GM12892 (cell line): ENCODE measurements at regions not wholly inside any gene's neighbourhood (a gene's known extent, or its start where the extent isn't known, plus 50 kb on each side); places are given as distances from the start of the nearest gene placed in this dataset.
"Not testable (repeated sequence)": the region's sequence is repeated elsewhere in the genome, so short reads cannot be mapped to it uniquely, and the experiment has no call there.

Experiments used
- DNase-seq: peaks from one replicate; pipeline ENCODE4 v3.0.0; 2011; ENCODE audit not compliant: insufficient read length
- FAIRE-seq: peaks from 2 replicates; lab custom pipeline; 2011; peaks lifted over from hg19 to GRCh38; lab: Jason Lieb, UNC
- POLR2A ChIP-seq: IDR thresholded peaks from 2 replicates; pipeline ENCODE4 v1.6.1; 2011; ENCODE audit warnings: low read depth, low read length, control low read depth
- POLR2AphosphoS5 ChIP-seq: IDR thresholded peaks from 2 replicates; pipeline ENCODE4 v1.6.1; 2011; ENCODE audit warnings: low read depth, low read length, control low read depth
- TAF1 ChIP-seq: IDR thresholded peaks from 2 replicates; pipeline ENCODE4 v1.6.1; 2011; ENCODE audit warnings: low read depth, mild to moderate bottlenecking, control low read depth, low read length, borderline replicate concordance

DNA sequence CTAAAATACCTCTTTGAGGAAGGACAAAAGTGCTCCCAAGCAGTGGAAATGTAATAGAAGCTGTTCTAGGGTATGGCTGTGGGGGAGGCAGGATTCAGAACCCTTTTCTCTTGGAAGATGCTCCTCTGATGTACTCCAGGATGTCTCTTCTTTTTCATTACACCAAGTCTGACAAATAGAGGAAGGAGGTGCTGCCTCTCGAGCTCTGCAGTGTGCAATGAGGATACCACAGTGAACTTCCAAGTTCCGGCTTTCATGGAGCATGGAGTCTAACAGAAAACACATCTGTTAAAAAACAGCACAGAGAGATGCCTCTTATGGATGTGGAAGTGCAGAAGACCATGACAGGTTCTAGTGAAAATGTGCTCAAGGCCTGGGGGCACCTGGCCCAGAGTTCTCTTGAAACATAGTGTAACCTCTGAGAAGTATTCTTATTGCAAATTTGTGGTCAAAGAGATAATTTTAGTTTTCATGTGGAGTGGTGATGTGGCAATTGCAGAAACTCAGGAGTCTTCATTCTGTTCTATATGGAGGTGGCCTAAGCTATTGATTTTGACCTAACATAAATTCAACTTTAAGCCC lies 362.0 kb upstream of the CITED2 start:
- no peak for DNase-seq
- FAIRE-seq = no peak

DNA sequence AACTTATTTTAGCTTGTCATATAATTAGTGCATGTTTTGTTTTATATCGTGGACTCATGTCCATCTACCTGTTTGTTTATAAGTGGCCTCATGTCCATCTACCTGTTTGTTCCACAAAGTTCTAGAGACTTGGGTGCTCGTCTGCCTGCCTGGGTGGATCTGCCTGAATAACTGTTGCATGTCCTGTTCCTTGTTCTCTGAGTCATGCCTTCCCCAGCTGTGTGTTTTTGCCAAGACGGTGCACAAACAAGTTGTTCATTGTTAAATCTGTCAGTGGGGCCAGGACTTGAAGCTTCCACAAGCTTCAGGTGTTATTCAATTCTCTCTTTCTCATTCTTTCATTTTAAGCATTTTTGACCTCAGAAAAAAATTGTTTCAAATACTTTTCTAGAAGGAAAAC lies 358.0 kb upstream of the CITED2 start:
- TF ChIP-seq POLR2A (no peak), POLR2AphosphoS5 (no peak), TAF1 (no peak)
- DNase-seq = no peak
- no peak for FAIRE-seq

More for the DNA sequence above, 362.0 kb upstream of the CITED2 start:
- TF ChIP-seq POLR2A = no peak
- no peak for TF ChIP-seq POLR2AphosphoS5
- no peak for TF ChIP-seq TAF1

DNA sequence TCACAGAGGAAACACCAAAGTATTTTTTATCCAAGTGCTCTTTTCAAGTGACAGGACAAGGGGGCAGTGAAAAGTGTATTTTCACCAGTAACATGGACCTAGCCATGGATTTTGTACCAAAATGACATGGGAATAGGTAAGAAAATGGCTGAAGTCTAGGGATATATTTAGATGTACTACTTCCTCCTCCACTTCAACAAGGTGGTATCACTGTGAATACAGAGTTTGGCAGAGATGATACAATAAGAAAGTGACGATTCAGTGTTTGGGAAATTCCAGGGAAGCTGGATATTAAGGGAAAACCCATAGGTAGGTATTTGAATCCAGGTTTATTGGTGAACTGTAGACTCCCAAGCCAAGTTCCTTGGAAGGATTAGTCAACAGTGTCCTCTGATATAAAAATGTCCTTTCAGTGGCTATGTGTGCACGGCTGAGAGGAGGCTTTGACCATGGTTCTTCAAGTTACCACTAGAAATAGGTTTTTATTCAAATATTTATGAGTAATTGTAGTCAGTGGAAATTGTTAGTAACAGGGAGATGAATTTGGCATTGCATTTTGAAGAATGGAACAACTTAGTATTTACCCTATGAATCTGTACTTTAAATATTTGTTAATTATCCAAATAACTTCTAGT lies 356.0 kb upstream of the CITED2 start:
- no peak for TF ChIP-seq TAF1
- no peak for TF ChIP-seq POLR2AphosphoS5
- TF ChIP-seq POLR2A = no peak
- FAIRE-seq = no peak
- DNase-seq = no peak

DNA sequence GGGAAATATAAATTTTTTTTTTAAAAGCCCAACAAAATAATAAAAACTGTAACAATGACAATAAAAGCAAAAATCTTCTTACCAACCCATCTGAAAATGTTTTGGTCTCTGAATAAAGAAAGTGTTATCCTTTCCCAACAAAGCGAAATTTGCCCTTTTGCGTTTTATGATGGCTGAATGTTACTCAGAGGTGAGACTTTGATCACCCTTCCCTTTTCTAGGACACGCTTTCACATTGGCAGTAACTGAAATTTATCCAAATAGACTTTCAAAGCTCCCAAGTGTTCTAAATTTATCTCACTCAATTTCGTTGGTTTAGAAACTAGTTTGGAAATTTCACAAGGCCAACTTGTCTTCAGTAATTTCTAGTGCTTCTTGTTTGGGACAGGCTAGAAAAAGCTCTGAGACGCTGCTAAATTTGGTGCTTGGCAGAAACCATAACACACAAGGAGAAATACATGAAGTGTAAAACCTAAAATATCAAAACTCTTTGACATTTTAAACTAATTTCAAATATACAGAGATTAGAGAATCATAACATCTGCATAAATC lies 354.5 kb upstream of the CITED2 start:
- FAIRE-seq = no peak
- TF ChIP-seq TAF1 (no peak), POLR2A (no peak), POLR2AphosphoS5 (no peak)
- DNase-seq = no peak

DNA sequence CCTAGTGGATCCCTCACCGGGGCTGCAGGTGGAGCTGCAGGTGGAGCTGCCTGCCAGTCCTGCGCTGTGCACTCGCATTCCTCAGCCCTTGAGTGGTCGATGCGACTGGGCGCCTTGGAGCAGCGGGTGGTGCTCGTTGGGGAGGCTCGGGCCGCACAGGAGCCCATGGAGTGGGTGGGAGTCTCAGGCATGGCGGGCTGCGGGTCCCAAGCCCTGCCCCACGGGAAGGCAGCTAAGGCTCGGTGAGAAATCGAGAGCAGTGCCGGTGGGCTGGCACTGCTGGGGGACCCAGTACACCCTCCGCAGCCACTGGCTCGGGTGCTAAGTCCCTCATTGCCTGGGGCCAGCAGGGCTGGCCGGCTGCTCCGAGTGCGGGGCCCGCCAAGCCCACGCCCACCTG lies 351.8 kb upstream of the CITED2 start:
- not testable (repeated sequence) for FAIRE-seq, DNase-seq

DNA sequence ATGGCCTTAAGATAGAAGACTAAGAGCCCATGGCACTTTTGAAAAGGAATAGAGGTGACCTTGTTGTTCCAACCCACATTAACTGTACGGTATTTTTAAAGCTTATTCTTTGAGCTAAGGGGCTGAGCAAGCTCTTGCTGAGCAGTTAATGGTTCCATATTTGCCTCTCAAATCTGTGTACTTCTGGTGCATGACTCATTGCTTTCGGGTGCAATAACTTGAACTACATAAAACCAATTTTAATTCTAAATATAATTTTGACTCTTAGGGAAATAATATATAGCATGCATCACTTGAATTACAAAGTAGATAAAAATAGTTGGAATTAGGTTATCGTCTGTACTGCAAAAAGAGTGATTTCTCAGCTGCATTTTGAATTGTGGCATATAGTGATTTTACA lies 348.1 kb upstream of the CITED2 start:
- DNase-seq (no peak), FAIRE-seq (no peak)
- TF ChIP-seq POLR2AphosphoS5 = no peak
- TF ChIP-seq POLR2A = no peak
- TF ChIP-seq TAF1 = no peak

DNA sequence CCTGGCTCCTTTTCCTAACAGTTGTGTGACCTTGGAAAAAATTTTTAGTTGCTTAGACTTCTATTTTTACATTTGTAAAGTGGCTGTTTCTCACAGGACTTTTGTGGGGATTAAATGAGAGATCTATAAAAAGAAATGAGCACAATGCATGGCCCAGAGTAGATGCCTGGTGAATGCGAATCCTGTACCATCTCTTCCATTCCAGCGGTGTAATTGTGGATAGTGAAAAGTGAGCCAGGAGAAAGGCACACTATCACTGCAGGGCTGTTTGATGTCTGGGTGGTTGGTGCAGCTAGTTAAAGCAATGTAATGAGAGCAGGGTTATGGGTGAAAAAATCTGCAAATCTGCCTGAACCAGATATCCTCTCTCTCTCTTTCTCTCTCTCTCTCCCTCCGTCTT lies 347.5 kb upstream of the CITED2 start:
- no peak for FAIRE-seq
- DNase-seq = no peak
- TF ChIP-seq TAF1 (no peak), POLR2A (no peak), POLR2AphosphoS5 (no peak)

DNA sequence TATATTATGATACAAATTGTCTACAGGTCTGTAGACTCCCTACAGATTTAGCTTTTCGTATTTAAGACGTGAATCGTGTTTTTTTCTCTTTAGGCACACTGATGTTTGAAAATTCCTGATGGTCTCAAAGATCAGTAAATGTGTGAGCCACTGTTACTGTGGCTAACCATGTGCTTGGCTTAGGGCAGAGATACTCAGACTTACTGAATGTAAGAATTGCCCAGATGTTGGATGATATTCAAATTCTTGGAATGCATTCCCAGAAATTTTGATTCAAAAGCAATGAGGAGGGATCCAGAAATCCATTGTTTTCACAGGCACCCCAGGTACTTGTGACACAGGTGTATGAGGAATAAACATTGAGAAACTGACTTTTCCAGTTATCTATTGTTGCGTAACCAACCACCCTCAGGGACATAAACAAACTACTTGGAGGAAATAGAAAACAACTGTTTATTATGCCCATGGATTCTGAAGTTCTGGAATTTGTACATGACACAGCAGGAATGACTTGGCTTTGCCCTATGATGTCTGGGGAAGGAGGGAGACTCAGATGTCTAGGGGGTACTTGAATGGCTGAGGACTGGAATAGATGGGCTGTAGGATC lies 339.6 kb upstream of the CITED2 start:
- DNase-seq = no peak
- TF ChIP-seq POLR2AphosphoS5 = no peak
- TF ChIP-seq POLR2A = no peak
- TF ChIP-seq TAF1 = no peak
- FAIRE-seq = no peak

DNA sequence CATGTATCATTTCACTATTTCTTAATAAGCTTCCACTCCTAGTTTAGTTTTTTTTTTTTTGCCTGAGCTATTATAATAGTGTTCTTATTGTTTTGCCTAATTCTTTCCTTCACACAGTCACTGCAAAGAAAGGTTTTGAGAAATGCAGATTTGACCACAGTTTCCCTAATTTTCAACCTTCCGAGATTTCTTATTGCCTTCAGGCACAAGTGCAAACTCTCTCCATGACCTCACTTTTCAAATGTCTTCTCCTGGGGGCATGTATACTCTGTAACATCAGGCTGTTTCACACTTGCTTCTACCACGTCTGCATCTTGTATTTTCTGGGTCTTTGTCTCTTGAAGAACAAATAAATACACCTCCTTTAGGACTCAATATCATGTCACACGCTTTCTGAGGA lies 339.0 kb upstream of the CITED2 start:
- TF ChIP-seq TAF1 (no peak), POLR2AphosphoS5 (no peak), POLR2A (no peak)
- FAIRE-seq = no peak
- DNase-seq = no peak

DNA sequence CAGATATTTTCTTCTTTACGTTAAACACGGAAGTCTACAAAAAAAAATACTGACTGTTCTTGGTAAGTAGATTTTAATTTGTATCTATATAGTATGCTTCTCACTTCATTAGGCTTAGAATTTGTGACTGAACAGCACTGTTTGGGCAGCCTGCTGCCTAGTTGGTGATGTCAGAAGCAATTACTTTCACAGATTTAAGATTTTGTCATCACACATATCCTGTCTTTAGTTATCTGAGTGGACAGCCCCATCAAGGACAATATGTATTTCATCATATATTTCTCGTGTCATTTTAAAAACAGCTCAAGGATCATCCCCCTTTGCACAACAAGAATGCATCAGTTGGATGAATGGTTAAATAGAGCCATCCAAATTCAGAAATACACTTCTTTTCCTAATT lies 338.4 kb upstream of the CITED2 start:
- DNase-seq = no peak
- no peak for FAIRE-seq
- TF ChIP-seq TAF1 (no peak), POLR2AphosphoS5 (no peak), POLR2A (no peak)

DNA sequence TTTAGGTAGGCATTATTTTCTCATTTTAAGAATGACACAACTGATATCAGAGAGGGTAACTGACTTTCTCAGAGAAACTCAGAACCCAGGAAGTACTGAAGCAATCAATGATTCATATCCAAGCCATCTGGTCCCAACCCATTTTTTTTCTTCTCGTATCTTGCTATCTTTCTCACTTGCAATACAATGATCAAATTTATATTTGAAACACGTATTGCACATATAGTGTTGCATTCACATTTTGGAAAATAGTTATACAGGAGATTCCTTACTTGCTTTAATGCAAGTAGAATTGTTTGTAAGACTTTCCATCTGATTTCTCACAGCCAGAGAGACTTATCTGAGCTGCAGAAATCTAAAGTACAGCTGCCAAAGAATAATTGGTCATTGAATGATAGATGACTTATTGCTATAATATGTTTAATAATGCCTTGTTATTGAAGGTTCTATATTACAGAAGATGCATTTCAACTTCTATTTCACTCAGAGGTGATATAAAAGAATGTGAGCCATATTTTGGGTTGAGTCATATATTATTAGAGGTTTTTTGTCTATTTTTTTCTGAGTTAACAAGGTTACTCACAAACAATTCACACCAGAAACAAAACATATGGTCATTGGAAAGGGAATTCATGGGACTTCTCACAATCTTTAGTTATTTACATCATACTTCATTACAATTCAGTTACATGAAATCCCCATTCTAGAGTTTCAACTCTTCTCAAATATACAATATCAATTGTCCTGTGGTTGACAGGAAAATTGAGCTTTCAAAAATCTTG lies 337.5 kb upstream of the CITED2 start:
- TF ChIP-seq POLR2AphosphoS5 (no peak), TAF1 (no peak), POLR2A (no peak)

DNA sequence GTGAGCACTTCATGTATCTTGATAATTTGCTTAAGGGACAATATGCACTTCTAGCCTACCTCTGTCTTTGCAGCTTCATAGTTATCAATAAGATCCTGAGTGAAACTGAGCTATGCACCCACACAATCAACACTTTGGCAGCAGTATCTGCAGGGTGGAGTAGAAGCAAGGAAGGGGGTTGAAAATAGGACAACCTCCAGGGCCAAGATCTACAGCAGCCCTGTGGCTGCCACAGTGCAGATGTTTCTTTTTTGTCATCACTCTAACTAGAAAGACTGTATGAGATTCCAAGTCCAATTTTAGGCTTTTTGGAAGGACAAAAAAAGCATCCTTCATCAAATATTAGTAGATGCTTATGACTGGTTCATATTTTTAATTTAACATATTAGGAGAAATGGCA lies 336.1 kb upstream of the CITED2 start:
- FAIRE-seq (no peak), DNase-seq (no peak)
- TF ChIP-seq TAF1 (no peak), POLR2AphosphoS5 (no peak), POLR2A (no peak)

More for the DNA sequence above, 337.5 kb upstream of the CITED2 start:
- no peak for FAIRE-seq
- no peak for DNase-seq
